ENCODE measurements at regions not wholly inside any gene's neighbourhood (a gene's known extent, or its start where the extent isn't known, plus 50 kb on each side); places are given as distances from the start of the nearest gene placed in this dataset.
A peak's percentile ranks its signal among the peaks of the same experiment; 100 is the strongest.

GRCh38 chr4:151530783-151531182 is 121.8 kb downstream of the FHIP1A start:
- H3K27ac ChIP-seq: no peak overlapping the region
- no peaks in the 10 kb centered on the region for H3K9me3 ChIP-seq
- TF ChIP-seq CTCF (IDR thresholded peaks at IDR 0.05) (peak in 1 of 5 experiments; percentile 8), EP300 (IDR thresholded peaks at IDR 0.05) (no peak), POLR2A (IDR thresholded peaks at IDR 0.05) (no peak)
- no peaks in the 10 kb centered on the region for H3K36me3 ChIP-seq
- no peak overlapping the region for H3K4me3 ChIP-seq
- 60 to 74% methylated on average over 1 of the region's 1 CpG for WGBS, 2 donors
- H3K27me3 ChIP-seq: no peaks in the 10 kb centered on the region
- DNase-seq (ENCODE audit: low spot score in 2 of 2): no peak
- no peaks in the 10 kb centered on the region for H3K4me1 ChIP-seq

GRCh38 chr4:151532001-151532708 is 123.2 kb downstream of the FHIP1A start:
- WGBS, 2 donors: 83 to 86% methylated on average over 6 of the region's 6 CpGs
- TF ChIP-seq EP300 (IDR thresholded peaks at IDR 0.05) (no peak), POLR2A (IDR thresholded peaks at IDR 0.05) (no peak), CTCF (IDR thresholded peaks at IDR 0.05) (no peak)
- Histone ChIP-seq H3K27me3 (no peaks in the 10 kb centered on the region), H3K4me1 (no peaks in the 10 kb centered on the region), H3K9me3 (no peaks in the 10 kb centered on the region), H3K27ac (no peak overlapping the region), H3K4me3 (no peak overlapping the region), H3K36me3 (no peaks in the 10 kb centered on the region)
- no peak for DNase-seq (ENCODE audit: low spot score in 2 of 2)

DNA sequence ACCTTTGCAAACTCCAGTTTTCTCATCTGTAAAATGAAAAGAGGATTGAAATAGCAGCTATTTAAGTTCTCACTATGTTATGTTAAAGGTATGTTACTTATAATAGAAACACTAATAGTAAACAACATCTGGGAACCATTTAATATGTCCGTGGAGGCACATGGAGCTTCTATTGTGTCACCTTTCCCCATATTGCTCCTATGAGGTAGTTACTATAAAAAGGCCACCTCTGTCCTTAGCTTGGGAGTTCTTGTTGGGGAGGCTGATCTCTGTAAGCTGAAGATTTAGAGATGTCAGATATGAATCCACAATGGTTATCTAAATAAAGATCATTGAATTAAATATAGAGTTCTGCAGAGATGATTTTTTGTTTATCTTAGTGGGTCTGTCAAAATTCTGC is 125.2 kb downstream of the FHIP1A start:
- Histone ChIP-seq H3K27me3 (no peaks in the 10 kb centered on the region), H3K9me3 (no peaks in the 10 kb centered on the region), H3K36me3 (no peaks in the 10 kb centered on the region), H3K4me3 (no peak overlapping the region), H3K4me1 (peaks cover 0 to 4% (median 0%) of the 10 kb centered on the region in 4 donors), H3K27ac (no peak overlapping the region)
- DNase-seq (ENCODE audit: low spot score in 2 of 2): no peak
- WGBS, 2 donors: 24 to 62% methylated on average over 1 of the region's 1 CpG
- no peak for TF ChIP-seq CTCF (IDR thresholded peaks at IDR 0.05)
- no peak for TF ChIP-seq POLR2A (IDR thresholded peaks at IDR 0.05)
- TF ChIP-seq EP300 (IDR thresholded peaks at IDR 0.05): no peak

GRCh38 chr4:151535366-151535765 is 126.4 kb downstream of the FHIP1A start:
- DNase-seq (ENCODE audit: low spot score in 2 of 2): no peak
- Histone ChIP-seq H3K27me3 (no peaks in the 10 kb centered on the region), H3K4me3 (no peak overlapping the region), H3K27ac (no peak overlapping the region), H3K4me1 (peaks cover 0 to 5% (median 0%) of the 10 kb centered on the region in 4 donors), H3K36me3 (no peaks in the 10 kb centered on the region), H3K9me3 (no peaks in the 10 kb centered on the region)
- TF ChIP-seq CTCF (IDR thresholded peaks at IDR 0.05) (no peak), EP300 (IDR thresholded peaks at IDR 0.05) (no peak)

DNA sequence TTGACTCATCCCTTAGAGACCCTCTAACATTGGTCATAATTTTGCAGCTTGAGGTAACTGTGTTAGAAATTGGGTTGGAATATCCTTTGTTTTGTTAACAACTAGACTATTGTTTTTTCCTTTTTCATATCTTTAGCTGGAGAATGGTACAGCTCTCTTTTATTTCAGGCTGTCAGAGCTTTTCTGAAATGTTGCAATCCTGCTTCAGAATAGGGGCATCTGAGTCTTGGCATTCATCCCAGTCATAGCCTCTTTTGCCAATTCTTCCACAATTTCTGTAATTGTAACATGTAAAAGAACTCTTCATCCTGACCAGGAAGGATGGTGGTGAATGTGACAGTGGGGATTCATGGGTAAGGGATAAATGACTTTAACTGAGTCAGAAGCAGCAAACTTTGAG is 128.7 kb downstream of the FHIP1A start:
- Histone ChIP-seq H3K36me3 (no peaks in the 10 kb centered on the region), H3K9me3 (no peaks in the 10 kb centered on the region), H3K27me3 (no peaks in the 10 kb centered on the region), H3K4me1 (peaks cover 0 to 27% (median 8%) of the 10 kb centered on the region in 4 donors), H3K4me3 (no peak overlapping the region), H3K27ac (peak overlapping the region in 2 of 4 donors; percentile 49 to 60)
- peak in 1 of 2 donors; percentile 5 for DNase-seq (ENCODE audit: low spot score in 2 of 2)
- no peak for TF ChIP-seq POLR2A (IDR thresholded peaks at IDR 0.05)
- TF ChIP-seq EP300 (IDR thresholded peaks at IDR 0.05): peak in 1 of 2 donors; percentile 31
